Left lung (tissue), 4 donors: ENCODE measurements at regions not wholly inside any gene's neighbourhood (a gene's known extent, or its start where the extent isn't known, plus 50 kb on each side); places are given as distances from the start of the nearest gene placed in this dataset.
A peak's percentile ranks its signal among the peaks of the same experiment; 100 is the strongest.

Experiments
- ATAC-seq: fragments of 200-7000 bp; cut with Tn5 transposase; one replicate; pipeline ENCODE4 v1.9.1; 2020; ENCODE audit warnings: moderate library complexity
- DNase-seq, 4 donors: peaks; one replicate each; pipeline ENCODE4 v3.0.0-alpha.2; 2013 to 2020
- H3K27ac ChIP-seq, 2 donors: fragments of 200-600 bp; sonication (generic) in 1 of 2; one replicate each; pipeline versions ENCODE4 v1.5.0 to v1.8.0; 2020 to 2021
- H3K27me3 ChIP-seq, 2 donors: fragments of 200-600 bp; sonication (generic) in 1 of 2; one replicate each; pipeline versions ENCODE4 v1.5.0 to v1.8.0; 2020 to 2021
- H3K36me3 ChIP-seq, 2 donors: fragments of 200-600 bp; sonication (generic) in 1 of 2; one replicate each; pipeline versions ENCODE4 v1.5.0 to v1.8.0; 2020 to 2021
- H3K4me1 ChIP-seq, 2 donors: fragments of 200-600 bp; one replicate each; pipeline ENCODE4 v1.8.0; 2021
- H3K4me3 ChIP-seq, 2 donors: fragments of 200-600 bp; sonication (generic) in 1 of 2; one replicate each; pipeline versions ENCODE4 v1.5.0 to v1.8.0; 2020 to 2021; ENCODE audit warnings: mild to moderate bottlenecking in 1 of 2
- H3K9me3 ChIP-seq, 2 donors: fragments of 200-600 bp; sonication (generic) in 1 of 2; one replicate each; pipeline versions ENCODE4 v1.5.0 to v1.8.0; 2020 to 2021
- intact Hi-C, 2 donors: fragments of 100-400 bp; cut with DNase I; formaldehyde crosslinking; loops; one replicate each; pipeline versions ENCODE4 v1.11.2 to v1.14.2; 2022
- TF ChIP-seq, protein P1 (sequence below), 2 donors: fragments of 200-600 bp; sonication (generic) in 1 of 2; IDR thresholded peaks; one replicate each; pipeline versions ENCODE4 v1.5.0 to v1.8.0; 2021; ENCODE audit warnings: antibody characterized with exemption in 2 of 2
- donor health status: DM: no; HTN: yes; CAD: no.
- donor health status: DM: no; HTN: no; CAD: no.

DNA sequence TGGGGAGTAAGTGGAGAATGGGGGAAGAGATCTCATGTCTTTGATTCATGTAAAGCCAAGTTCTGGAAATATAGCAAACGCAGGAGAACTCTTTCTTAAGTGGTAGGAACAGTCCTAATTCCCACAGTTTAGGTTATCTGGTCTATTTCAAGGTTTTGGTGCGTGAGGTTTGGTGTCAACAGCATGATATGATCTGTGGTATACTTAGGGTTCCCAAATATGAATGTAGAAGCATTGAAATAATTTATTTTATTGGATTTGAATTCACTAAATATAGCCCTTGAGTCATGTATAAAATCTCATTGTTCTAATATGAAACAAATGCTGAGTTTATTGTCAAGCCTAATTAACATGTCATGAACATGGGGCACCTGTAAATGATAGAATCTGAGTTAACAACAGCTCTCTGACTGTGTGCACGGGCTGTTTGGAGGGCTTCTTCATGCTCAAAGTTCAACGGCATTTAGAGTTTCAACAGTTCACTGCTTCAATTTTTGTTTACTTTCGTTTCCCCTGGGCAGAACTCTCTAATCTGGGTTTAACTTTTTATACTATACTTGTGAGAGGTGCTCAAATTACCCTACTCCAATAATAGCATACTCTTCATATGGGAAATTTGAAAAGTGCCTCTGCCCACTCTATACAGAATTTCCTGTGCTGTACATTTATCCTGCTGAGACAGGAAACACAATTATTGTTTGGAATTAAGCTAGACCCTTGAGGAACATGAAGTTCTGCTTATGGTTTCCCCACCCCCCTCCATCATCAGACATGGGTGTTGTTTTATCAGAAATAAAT is 236.3 kb upstream of the ZNF217 start:
- Histone ChIP-seq H3K9me3 (no peaks in the 10 kb centered on the region), H3K4me1 (peaks cover 5 to 49% of the 10 kb centered on the region in 2 donors), H3K27me3 (no peaks in the 10 kb centered on the region), H3K36me3 (no peaks in the 10 kb centered on the region), H3K27ac (peak overlapping the region; percentile 89 to 92), H3K4me3 (peak overlapping the region in 1 of 2 donors; percentile 16)
- peak; percentile 58 for ATAC-seq
- intact Hi-C loops = no loop called here
- DNase-seq = no peak
- TF ChIP-seq, protein P1, sequence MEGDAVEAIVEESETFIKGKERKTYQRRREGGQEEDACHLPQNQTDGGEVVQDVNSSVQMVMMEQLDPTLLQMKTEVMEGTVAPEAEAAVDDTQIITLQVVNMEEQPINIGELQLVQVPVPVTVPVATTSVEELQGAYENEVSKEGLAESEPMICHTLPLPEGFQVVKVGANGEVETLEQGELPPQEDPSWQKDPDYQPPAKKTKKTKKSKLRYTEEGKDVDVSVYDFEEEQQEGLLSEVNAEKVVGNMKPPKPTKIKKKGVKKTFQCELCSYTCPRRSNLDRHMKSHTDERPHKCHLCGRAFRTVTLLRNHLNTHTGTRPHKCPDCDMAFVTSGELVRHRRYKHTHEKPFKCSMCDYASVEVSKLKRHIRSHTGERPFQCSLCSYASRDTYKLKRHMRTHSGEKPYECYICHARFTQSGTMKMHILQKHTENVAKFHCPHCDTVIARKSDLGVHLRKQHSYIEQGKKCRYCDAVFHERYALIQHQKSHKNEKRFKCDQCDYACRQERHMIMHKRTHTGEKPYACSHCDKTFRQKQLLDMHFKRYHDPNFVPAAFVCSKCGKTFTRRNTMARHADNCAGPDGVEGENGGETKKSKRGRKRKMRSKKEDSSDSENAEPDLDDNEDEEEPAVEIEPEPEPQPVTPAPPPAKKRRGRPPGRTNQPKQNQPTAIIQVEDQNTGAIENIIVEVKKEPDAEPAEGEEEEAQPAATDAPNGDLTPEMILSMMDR (IDR thresholded peaks at IDR 0.05) = no peak

DNA sequence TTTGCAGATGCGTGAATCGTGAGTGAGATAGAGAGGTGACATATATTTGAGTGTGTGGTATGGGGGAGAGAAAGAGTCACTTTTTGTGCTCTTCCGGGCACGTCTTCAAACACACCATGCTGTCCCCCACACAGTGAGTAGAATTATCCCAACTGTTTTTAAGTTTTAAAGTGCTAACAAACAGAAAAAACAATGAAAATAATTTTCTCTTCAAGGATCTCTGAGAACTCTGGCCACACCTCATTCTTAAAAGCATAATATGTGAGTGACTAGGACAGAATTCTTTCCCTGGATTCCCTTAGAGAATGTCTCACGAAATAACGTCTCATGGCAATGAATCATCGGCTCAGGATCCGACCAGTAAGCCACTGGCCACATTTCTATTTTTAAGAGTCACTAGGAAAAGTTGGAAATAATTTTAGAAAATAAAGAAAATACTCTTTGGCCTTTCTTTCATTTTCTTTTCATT is 235.7 kb upstream of the ZNF217 start:
- Histone ChIP-seq H3K4me3 (peak overlapping the region in 1 of 2 donors; percentile 16), H3K9me3 (no peaks in the 10 kb centered on the region), H3K36me3 (no peaks in the 10 kb centered on the region), H3K27ac (peak overlapping the region; percentile 89 to 92), H3K27me3 (no peaks in the 10 kb centered on the region), H3K4me1 (peaks cover 5 to 43% of the 10 kb centered on the region in 2 donors)
- TF ChIP-seq, protein P1 (IDR thresholded peaks at IDR 0.05) = no peak
- ATAC-seq = peak; percentile 86
- intact Hi-C loops = no loop called here
- no peak for DNase-seq

DNA sequence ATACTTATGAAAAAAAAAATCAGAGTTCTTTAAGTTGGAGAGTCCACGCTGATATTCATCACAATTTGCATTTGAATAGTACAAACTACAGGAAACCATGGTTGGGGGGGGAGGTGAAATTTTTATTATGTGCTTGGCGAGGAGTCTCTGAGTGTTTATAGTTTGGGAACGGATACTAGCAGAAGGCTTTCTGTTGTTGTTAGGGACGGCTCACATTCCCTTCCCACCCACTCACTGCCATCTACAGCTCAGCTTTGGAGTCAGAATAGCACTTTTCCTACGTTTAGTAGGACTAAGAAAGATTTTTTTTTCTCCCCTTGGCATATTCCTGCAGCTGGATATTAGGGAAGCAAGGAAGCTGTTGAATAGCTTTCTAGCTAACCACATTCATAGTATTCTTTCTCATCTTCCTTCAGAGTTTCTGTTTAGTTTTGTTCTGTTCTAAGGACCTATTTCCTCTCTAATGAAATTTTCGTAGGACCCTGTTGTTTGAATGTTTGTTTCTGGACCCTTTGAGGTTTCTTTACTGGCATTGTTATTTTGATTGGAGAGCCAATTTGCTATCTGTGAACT is 235.1 kb upstream of the ZNF217 start:
- peak; percentile 61 for ATAC-seq
- H3K36me3 ChIP-seq = no peaks in the 10 kb centered on the region
- H3K4me3 ChIP-seq = peak overlapping the region in 1 of 2 donors; percentile 16
- TF ChIP-seq, protein P1 (IDR thresholded peaks at IDR 0.05) = no peak
- peak in 2 of 4 donors; percentile 89 to 92 for DNase-seq
- H3K4me1 ChIP-seq = peaks cover 5 to 38% of the 10 kb centered on the region in 2 donors
- intact Hi-C loops = no loop called here
- H3K9me3 ChIP-seq = no peaks in the 10 kb centered on the region
- no peaks in the 10 kb centered on the region for H3K27me3 ChIP-seq
- H3K27ac ChIP-seq = peak overlapping the region; percentile 89 to 92

DNA sequence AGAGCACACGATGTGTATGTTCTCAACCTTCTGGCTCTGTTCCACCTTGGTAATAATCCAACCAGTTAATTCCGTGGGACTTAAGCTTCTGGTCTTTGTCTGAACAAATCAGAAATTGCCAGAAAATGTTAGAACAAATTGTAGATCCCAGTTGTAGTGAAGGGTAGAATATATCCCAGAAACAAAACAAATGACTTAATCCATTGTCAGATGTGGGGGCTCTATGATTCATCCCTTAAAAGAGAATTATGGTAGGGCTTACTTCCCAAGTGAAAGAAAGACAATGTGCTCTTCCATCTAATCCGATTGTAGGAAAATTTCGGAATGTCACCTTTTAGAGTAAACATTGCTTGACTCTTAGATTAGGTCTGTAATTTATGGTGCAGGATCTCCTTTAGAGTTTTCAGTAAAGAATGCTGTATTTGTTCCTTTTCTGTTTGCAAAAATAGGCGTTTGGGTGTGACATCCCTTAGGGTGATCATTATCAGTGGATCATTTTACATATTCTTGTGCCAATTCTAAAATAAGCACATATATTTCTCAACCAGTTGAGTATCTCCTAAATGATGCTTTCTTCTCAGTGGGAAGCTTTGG is 234.5 kb upstream of the ZNF217 start:
- Histone ChIP-seq H3K4me1 (peaks cover 5 to 35% of the 10 kb centered on the region in 2 donors), H3K36me3 (no peaks in the 10 kb centered on the region), H3K27ac (peak overlapping the region; percentile 89 to 92), H3K9me3 (no peaks in the 10 kb centered on the region), H3K27me3 (no peaks in the 10 kb centered on the region), H3K4me3 (peak overlapping the region in 1 of 2 donors; percentile 6)
- DNase-seq (peak in 2 of 4 donors; percentile 82 to 85), ATAC-seq (no peak)
- intact Hi-C loops = no loop called here
- TF ChIP-seq, protein P1 (IDR thresholded peaks at IDR 0.05) = no peak
